GM19324 (cell line): ENCODE measurements at regions not wholly inside any gene's neighbourhood (a gene's known extent, or its start where the extent isn't known, plus 50 kb on each side); places are given as distances from the start of the nearest gene placed in this dataset.
"Not testable (repeated sequence)": the region's sequence is repeated elsewhere in the genome, so short reads cannot be mapped to it uniquely, and the experiment has no call there.

Experiments used
- ATAC-seq: cut with Tn5 transposase; IDR thresholded peaks from one replicate; pipeline ENCODE4 v1.9.1; 2021; ENCODE audit warnings: mild to moderate bottlenecking, moderate library complexity; ENCODE audit not compliant: unreplicated experiment, low FRiP score

GRCh38 chr3:178083906-178084866, 452.1 kb upstream of the KCNMB2 start:
- no peak for ATAC-seq

DNA sequence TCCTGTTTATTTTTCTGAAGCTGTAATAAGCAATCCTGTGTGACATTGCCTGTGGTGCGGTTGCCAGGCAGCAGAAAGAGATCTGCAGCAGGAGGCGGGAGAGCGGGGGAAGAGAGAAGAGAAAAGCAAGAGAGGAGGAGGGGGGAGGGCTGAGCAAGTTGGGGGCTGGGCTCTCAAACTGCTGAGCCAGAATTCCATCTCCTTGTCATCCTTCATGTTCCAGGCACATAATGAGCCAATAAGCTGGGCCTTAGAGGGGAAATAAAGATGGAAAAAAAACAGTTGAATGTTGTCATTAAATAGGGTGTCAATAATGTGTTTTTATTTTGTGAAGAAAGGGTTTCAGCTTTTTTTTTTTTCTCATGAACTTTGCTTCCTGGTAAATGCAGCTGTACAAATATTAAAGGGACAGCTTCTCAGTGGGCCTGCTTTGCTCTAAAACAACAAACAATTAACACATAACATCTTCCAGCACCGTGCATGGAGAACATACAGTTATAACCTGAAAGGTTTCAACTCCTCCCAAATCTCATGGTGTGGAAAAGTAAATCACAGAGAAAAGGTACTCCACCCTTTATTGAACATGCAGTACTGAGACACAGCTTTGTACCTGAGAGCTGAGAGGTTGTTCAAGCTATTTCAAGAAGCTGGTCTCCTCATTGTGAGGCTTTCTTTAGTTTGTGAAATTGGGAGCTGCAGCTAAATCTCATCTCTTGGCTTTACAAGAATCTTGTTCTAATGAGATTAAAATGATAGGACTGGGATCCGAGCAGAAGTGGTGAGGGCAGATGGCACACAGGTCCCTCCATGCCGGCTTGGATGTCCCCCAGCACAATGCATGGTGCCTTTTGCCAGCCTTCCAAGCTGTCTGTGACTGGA, 451.1 kb upstream of the KCNMB2 start:
- no peak for ATAC-seq

DNA sequence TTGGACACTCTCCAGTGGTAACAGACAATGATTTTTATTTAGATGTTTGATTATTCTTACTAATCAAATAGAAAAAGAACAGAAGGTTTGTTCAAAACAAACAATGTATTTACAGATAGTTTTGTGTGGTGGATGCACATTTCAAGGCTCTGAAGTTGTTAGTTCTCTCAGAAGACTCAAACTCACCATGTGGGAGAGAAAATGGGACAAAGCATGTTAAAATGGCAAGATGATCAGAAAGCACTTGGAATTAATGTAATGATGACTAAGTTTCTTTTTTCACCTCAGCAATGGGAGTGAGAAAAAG, 450.5 kb upstream of the KCNMB2 start:
- ATAC-seq: no peak

GRCh38 chr3:178086144-178086825, 450.0 kb upstream of the KCNMB2 start:
- ATAC-seq: no peak

DNA sequence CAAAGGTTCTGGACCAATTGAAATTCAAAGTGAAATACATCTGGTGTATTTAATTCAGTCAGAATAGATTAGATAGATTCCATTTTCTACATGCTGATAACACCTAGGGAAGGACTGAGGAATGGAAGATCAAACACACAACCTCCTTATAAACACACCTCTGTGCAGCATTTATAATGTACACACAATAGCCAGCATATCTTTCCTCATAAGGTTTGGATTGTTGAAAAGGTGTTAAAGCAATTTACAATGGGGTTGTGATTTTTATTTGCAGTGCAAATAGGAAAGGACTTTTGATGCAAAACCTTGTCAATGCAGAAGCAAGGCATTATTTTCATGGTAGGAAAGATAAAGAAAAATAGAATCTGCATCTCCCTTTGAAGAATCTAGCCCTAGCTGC, 448.9 kb upstream of the KCNMB2 start:
- ATAC-seq: no peak

- ATAC-seq: no peak
These were observed 447.3 kb upstream of the KCNMB2 start for GRCh38 chr3:178088963-178089362.

DNA sequence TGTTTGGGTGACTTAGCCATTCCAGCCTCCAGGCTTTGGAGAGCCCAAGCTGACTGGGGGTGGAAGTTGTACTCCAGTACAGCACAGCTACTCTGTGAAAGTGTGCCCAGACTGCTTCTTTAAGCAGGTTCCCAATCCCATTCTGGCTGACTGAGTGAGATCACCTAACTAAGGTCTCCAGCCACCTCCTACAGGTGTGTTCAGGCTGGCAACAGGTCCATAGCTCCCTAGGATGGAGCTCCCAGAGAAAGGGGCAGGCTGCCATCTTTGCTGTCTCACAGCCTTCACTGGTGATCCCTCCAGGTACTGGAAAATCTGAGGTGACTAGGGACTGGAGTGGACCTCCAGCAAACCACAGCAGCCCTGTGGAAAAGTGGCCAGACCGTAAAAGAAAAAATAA, 445.3 kb upstream of the KCNMB2 start:
- no peak for ATAC-seq

- no peak for ATAC-seq
These were observed 440.7 kb upstream of the KCNMB2 start for GRCh38 chr3:178095522-178095921.

- ATAC-seq: no peak
These were observed 439.3 kb upstream of the KCNMB2 start for GRCh38 chr3:178096955-178097354.

DNA sequence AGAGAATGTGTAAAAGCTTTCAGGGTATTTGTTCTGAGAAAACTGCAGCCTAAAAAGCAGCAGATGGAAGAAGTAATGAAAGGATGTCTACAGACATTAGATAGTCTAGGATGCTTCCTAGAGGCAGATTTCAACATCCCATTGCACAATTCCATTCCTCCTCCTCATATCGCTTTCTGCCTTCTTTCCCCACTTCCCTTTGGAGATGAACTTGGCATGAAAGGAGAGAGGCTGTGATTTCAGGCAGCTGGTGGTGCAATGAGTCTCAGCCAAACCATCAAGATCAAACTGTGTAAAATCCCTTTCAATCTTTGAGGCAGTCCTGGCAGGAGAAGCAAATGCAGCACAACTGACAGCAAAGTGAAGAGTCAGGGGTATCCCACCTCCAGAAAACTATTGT, 438.7 kb upstream of the KCNMB2 start:
- no peak for ATAC-seq

- no peak for ATAC-seq
These were observed 437.0 kb upstream of the KCNMB2 start for GRCh38 chr3:178099274-178099673.

DNA sequence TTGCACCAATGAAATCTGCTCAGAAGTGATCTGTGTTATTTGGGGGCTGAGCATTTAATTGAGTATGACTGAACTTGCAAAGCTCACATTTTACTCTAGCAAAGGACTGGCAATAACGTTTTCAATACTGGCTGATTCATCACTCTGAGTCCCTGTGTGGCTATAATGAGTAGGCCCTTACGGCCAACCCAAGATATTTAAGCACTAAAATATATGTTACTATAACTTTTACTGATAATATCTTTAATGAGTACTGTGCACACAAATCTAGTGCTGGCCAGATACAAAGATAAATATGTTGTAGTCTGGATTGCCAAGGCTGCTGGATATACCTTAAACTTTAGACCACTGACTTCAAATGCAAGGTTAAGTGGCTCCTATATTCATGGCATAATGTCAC, 436.4 kb upstream of the KCNMB2 start:
- no peak for ATAC-seq

DNA sequence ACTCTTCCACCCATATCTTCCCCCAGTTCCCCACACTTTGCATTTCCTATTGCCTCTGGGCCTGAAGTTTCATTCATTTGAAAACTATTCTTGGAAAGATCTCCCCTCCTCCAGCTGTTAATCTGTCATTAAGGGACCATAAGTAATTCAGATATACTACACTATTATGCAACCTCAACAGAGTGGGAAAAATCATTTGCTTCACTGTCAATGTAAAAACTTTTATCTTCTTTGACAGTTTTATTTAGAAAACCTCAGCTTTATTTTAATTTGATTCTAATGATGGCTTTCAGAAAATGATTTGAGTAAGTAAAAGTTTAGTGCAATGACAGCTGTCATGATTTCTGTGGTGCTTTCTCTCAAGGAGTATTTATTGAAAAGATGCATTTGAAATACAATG, 435.3 kb upstream of the KCNMB2 start:
- no peak for ATAC-seq

- no peak for ATAC-seq
These were observed 433.1 kb upstream of the KCNMB2 start for GRCh38 chr3:178103140-178103539.

GRCh38 chr3:178107804-178108203, 428.4 kb upstream of the KCNMB2 start:
- ATAC-seq: no peak

DNA sequence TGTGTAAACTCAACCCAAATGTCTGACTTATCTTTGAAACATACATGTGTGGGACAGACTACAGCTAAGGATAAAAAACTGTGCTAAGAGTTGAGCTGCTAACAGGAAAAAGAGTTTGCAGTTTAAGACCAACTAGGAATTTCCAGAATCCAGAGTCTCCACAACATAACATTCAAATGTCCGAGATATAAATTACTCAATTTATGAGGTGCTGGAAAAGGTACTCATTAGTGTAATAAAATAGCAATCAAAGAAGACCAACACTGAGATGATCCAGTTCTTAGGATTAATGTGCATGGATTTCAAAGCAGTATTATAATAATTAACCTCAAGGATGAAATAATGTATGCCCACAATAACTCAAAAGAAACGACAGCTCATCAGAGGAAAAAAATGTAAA, 426.5 kb upstream of the KCNMB2 start:
- ATAC-seq: no peak

- ATAC-seq: no peak
These were observed 424.1 kb upstream of the KCNMB2 start for GRCh38 chr3:178112134-178112533.

- not testable (repeated sequence) for ATAC-seq
These were observed 423.7 kb upstream of the KCNMB2 start for GRCh38 chr3:178112552-178112951.

DNA sequence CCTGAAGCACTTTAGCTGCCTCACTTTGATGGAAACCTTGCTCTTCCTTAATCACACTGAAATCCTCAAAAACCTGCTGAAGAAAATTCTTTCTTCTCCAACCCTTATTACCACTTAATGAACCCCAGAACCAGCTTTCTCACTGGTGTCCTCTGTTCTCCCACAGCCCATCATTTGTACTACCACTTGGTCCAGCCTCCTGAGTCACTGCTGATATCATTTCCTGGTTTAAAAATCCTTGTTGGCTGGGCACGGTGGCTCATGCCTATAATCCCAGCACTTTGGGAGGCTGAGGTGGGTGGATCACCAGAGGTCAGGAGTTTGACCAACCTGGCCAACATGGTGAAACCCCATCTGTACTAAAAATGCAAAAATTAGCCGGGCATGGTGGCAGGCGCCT, 418.6 kb upstream of the KCNMB2 start:
- no peak for ATAC-seq

- not testable (repeated sequence) for ATAC-seq
These were observed 416.5 kb upstream of the KCNMB2 start for GRCh38 chr3:178119608-178120295.
